ENCODE measurements at regions not wholly inside any gene's neighbourhood (a gene's known extent, or its start where the extent isn't known, plus 50 kb on each side); places are given as distances from the start of the nearest gene placed in this dataset.

- DNase-seq (ENCODE audit: low read depth in 3 of 3) = no peak
Measured at GRCh38 chr5:89930591-89931392, 478.8 kb downstream of the CETN3 start.

GRCh38 chr5:89929834-89930233 is 479.7 kb downstream of the CETN3 start:
- DNase-seq (ENCODE audit: low read depth in 3 of 3) = no peak

GRCh38 chr5:89929173-89929572 is 480.4 kb downstream of the CETN3 start:
- no peak for DNase-seq (ENCODE audit: low read depth in 3 of 3)

- no peak for DNase-seq (ENCODE audit: low read depth in 3 of 3)
Measured at GRCh38 chr5:89922161-89922560, 487.4 kb downstream of the CETN3 start.

- DNase-seq (ENCODE audit: low read depth in 3 of 3) = no peak
Measured at GRCh38 chr5:89917112-89917511, 492.4 kb downstream of the CETN3 start.

- no peak for DNase-seq (ENCODE audit: low read depth in 3 of 3)
Measured at GRCh38 chr5:89916131-89916530, 493.4 kb downstream of the CETN3 start.

GRCh38 chr5:89908876-89909275 is 500.7 kb downstream of the CETN3 start:
- no peak for DNase-seq (ENCODE audit: low read depth in 3 of 3)

GRCh38 chr5:89904442-89904841 is 505.1 kb downstream of the CETN3 start:
- DNase-seq (ENCODE audit: low read depth in 3 of 3) = no peak

- no peak for DNase-seq (ENCODE audit: low read depth in 3 of 3)
Measured at GRCh38 chr5:89901983-89902382, 507.6 kb downstream of the CETN3 start.

- no peak for DNase-seq (ENCODE audit: low read depth in 3 of 3)
Measured at GRCh38 chr5:89901346-89901745, 508.2 kb downstream of the CETN3 start.

- DNase-seq (ENCODE audit: low read depth in 3 of 3) = no peak
Measured at GRCh38 chr5:89900346-89900745, 509.2 kb downstream of the CETN3 start.

GRCh38 chr5:89899559-89899958 is 510.0 kb downstream of the CETN3 start:
- DNase-seq (ENCODE audit: low read depth in 3 of 3) = no peak

GRCh38 chr5:89893546-89893945 is 516.0 kb downstream of the CETN3 start:
- DNase-seq (ENCODE audit: low read depth in 3 of 3) = no peak

GRCh38 chr5:89885670-89886069 is 523.9 kb downstream of the CETN3 start:
- DNase-seq (ENCODE audit: low read depth in 3 of 3) = no peak

GRCh38 chr5:89883967-89884366 is 525.6 kb downstream of the CETN3 start:
- no peak for DNase-seq (ENCODE audit: low read depth in 3 of 3)

GRCh38 chr5:89878140-89879132 is 531.1 kb downstream of the CETN3 start:
- DNase-seq (ENCODE audit: low read depth in 3 of 3) = no peak

GRCh38 chr5:89871906-89872305 is 537.6 kb downstream of the CETN3 start:
- DNase-seq (ENCODE audit: low read depth in 3 of 3) = no peak

- DNase-seq (ENCODE audit: low read depth in 3 of 3) = no peak
Measured at GRCh38 chr5:89869346-89869745, 540.2 kb downstream of the CETN3 start.

- DNase-seq (ENCODE audit: low read depth in 3 of 3) = no peak
Measured at GRCh38 chr5:89866410-89866809, 543.1 kb downstream of the CETN3 start.

- DNase-seq (ENCODE audit: low read depth in 3 of 3) = no peak
Measured at GRCh38 chr5:89864941-89865340, 544.6 kb downstream of the CETN3 start.

- DNase-seq (ENCODE audit: low read depth in 3 of 3) = no peak
Measured at GRCh38 chr5:89857790-89858189, 551.8 kb downstream of the CETN3 start.

GRCh38 chr5:89855417-89855816 is 554.1 kb downstream of the CETN3 start:
- DNase-seq (ENCODE audit: low read depth in 3 of 3) = no peak

GRCh38 chr5:89851911-89852310 is 557.6 kb downstream of the CETN3 start:
- DNase-seq (ENCODE audit: low read depth in 3 of 3) = no peak
